GM19238 (cell line): ENCODE measurements at regions not wholly inside any gene's neighbourhood (a gene's known extent, or its start where the extent isn't known, plus 50 kb on each side); places are given as distances from the start of the nearest gene placed in this dataset.

Experiments
- DNase-seq: peaks from one replicate; pipeline ENCODE4 v3.0.0; 2011; ENCODE audit warnings: low spot score; ENCODE audit not compliant: insufficient read length

DNA sequence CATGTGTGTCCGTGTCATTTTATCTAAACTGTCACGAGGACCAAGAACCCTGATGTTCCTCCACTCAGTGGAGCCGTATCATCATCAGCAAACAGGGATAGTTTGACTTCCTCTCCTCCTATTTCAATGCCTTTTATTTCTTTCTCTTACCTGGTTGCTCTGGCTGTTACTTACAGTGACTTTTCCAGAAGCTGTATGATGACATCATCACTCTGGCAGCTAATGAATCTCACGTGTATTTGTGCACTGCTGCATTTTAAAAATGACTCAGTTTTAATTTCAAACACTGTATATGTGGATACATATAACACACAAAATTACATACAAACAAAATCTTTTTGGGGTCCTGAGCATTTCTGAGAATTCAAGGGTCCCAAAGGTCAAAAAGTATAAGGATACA is 481.4 kb downstream of the CDH2 start:
- no peak for DNase-seq

DNA sequence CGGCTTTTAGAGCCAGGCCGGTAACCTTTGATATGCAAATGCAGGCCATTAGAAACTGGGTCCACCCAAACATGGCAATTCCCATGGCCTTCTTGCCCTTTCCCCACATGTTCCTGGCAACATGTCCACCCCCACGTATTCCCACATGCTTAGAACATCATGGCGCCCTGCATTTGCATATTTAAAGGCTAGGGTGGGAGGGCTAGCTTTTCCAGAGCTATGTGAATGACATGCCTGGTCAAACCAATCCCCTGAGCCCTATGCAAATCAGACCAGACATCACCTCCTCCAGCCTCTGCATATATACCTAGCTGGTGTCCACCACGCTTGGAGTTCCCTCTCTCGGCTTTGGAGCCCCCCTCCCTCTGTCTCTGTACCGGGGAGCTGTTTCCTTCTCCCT is 481.9 kb downstream of the CDH2 start:
- no peak for DNase-seq

DNA sequence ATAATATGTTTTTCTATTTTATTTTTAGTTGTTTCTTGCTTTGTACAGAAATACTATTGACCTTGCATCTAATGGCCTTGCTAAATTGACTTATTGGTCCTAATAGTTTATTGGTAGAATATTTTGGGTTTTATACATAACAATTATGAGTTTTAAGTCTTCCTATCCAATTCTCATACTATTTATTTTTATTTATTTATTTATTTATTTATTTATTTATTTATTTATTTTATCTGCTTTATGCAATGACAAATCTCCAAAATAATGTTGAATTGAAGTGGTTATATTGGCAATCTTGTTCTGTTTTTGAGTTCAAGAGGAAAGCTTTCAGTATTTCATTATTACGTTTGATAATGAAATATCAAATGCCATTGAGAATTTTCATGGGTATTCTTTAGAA is 488.3 kb downstream of the CDH2 start:
- DNase-seq: no peak

DNA sequence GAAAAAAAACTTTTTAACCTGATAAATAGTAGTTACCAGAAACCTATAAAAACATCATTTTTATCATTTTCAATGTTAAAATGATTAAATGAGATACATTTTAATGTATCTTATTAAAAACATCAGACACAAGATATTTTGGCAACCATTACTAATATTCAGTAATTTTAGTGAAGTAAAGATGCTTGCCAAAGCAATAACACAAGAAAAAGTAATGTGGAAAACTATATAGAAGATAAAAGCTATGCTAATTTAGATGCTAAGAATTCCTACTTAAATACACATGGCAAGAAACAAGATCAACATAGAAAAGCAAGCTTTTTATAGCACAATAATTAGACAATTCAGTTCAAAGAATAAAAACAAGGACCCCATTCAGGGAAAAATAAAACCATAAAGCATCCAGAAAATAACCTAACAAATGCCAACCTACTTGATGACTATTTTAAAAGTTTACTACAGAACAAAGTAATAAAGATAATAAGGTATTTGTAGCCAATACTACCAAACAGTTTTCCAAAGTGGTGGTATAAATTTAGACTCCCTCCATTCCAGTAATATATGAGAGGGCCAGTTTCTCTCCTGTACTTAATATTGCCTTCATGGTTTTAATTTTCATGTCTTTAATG is 489.5 kb downstream of the CDH2 start:
- no peak for DNase-seq

DNA sequence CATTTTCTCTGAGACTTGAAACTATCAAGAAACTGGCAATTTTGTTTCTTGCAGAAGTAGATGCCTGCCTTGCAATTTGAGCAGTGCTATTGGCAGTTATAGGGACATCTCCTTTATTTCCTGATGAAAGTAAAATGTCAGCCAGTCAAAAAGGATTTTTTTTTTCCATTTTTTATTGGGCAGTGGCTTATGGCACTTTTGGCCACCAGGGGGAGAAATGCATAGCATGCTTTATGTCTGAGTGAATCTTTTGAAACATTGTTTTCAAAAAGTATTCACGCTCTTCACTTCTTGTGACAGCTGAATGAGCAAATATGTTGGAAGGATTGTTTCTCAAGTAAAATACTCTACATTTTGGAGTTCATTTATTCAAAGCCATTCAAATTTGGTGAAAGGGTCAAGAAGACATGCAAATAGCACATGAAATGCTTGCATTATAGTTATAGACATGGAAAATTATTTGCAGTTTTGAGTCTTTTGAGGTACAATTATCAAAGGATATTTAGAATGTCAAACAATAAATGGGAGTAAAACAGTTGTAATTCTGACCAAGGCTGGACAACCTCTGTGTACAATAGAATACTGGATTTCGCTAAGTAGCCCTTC is 491.0 kb downstream of the CDH2 start:
- no peak for DNase-seq

DNA sequence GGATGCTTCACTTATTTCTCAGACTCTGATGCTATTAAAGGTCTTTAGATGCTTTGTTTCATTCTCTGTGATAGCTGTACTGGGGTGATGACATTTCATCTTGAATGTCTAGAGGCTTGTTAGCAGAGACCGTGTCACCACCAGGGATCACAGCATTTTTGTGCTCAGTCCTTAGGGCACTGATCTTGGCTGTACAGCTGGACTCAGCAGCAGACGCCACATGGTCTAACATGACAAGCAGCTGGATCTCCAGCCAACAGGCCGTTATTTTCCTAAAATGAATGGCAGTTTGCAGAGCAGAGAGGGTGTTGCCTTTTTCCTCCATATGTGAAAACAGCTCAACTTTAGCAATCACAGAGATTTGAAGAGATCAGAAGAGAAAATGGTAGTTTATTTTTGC is 491.8 kb downstream of the CDH2 start:
- DNase-seq: no peak

DNA sequence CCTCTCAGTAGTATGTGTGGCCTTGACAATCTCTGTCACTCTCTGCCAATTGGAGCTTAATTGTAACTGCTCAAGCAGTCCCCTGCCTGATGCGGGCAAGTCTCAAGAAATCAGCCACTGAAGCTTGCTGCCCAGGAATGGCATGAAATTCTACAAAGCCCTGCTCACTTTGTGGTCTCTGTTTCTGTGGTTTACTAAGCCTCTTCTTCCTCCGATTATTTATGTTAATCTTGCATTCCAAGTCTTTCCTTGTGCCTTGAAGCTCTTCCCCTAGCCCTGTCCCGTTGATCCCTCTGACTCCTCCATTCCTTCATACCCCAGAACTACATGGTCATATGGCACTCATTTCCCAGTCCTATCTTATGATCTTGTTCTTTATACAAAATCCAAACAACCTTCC is 489.3 kb upstream of the CHST9 start:
- DNase-seq: no peak

DNA sequence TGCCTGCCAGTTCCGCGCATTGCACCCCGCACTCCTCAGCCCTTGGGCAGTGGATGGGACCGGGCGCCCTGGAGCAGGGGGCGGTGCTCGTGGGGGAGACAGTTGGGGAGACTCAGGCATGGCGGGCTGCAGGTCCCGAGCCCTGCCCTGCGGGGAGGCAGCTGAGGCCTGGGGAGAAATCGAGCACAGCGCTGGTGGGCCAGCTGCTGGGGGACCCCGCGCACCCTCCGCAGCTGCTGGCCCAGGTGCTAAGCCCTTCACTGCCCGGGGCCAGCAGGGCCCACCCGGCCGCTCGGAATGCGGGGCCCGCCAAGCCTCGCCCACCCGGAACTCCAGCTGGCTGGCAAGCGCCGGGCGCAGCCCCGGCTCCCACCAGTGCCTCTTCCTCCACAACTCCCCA is 488.8 kb upstream of the CHST9 start:
- DNase-seq: no peak

DNA sequence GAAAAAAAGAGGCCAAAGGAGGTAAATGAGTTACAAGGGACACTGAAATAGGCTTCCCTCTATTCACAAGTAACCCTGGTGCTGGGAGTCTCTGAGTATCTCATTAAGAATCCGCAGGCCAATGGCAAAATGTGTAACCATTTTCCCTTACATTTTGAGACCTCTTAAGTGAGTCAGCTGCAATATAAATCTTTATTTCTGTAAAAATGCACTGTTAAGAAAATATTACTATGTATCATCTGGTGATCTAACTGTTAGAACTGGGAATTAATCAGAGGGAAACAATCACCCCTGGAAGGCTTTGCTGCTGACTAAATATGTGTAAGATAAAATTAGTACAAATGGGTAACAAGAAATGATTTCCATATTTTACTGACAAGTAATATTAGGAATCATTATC is 483.1 kb upstream of the CHST9 start:
- no peak for DNase-seq

DNA sequence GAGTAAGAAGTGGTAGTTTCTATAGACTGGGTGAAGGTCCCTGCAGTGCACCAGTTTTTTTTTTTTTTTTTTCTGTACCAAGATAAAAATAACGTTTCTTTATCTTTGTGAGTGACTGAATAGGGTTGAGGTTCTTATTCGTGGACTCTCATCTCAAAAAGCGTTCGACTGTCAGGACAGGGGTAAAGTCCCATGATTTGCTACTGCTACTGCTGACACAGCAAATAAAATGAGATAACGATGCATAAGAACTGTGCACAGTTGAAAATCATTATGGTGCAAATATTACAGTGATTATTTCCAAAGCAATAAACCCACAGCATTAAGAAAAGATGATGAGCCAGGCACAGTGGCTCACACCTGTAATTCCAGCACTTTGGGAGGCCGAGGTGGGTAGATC is 482.0 kb upstream of the CHST9 start:
- no peak for DNase-seq

DNA sequence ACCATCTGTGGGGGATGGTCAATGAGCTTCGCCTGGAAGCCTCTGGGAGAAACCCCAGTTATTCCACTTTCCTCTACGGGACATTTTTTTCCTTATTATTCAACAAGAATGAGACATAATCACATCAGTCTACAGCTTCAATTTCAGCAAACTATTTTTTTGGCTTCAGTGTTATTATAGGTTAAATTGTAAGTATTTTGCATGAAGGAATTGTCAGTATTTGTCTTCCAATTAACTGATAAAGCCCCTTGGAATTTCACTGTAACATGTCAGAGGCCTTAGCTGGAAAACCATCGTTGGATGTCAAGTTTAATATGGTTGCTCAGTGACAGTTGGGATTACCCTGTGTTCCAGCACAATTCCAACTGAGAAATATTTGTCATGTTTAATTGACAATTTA is 480.9 kb upstream of the CHST9 start:
- no peak for DNase-seq

DNA sequence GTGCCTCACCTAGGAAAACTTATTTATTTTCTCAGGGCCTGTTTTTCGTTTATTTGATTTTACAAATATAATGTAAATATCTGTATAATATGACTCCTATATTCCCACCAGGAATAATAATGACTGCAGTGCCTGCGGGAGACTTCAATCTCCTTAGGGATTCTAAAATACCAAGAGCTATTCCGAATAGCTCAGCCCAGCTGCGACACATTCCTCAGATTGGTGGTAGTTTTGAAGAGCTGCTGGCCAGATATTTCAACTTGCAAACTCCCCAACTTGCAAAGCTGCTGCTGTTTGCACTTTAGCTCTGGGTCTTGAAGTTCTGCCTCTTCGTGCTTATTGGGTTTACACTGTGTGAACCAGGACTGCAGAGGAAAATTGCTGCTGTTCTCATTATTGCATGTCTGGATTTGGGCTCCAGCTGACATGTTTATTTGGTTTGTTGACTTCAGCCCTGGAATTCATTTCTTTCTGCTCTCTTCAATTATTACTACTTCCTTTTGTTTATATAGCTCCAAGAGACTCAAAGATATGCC is 480.2 kb upstream of the CHST9 start:
- no peak for DNase-seq

DNA sequence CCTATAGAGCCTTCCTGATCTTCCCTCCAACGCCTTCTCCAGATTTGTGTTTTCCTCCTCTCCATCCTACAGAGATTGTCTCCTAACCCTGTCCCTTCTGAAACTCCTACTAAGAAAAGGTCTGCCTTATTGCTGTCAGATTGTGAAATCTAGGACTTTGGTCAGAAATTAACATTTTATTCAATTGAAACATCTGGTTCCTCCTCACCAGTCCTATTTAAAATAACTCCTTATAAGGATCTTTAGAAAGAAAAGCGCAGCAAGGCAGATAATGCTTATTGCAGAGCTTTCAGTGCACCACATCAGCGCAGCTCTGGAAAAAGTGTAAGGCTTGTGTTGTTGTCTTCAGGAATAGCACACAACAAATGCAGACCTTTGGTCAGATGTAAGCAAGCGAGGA is 477.8 kb upstream of the CHST9 start:
- no peak for DNase-seq

DNA sequence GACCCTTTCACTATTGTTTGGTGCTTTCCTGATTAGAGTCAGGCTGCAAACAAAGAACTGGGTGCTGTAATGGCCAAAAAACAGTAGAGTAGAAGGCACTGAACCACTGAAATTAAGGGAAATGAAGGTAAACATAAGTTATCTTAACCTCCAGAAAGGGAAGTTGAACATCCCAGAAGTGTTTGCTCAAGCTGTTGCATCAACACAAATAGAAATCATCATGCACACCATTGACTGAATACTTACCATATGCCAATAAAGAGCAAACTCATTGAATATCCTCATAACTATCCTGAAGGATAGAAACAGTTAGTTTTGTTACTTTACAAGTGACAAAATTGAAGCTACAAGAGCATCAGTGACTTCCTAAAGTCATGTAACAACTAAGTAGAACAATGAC is 477.4 kb upstream of the CHST9 start:
- DNase-seq: no peak

DNA sequence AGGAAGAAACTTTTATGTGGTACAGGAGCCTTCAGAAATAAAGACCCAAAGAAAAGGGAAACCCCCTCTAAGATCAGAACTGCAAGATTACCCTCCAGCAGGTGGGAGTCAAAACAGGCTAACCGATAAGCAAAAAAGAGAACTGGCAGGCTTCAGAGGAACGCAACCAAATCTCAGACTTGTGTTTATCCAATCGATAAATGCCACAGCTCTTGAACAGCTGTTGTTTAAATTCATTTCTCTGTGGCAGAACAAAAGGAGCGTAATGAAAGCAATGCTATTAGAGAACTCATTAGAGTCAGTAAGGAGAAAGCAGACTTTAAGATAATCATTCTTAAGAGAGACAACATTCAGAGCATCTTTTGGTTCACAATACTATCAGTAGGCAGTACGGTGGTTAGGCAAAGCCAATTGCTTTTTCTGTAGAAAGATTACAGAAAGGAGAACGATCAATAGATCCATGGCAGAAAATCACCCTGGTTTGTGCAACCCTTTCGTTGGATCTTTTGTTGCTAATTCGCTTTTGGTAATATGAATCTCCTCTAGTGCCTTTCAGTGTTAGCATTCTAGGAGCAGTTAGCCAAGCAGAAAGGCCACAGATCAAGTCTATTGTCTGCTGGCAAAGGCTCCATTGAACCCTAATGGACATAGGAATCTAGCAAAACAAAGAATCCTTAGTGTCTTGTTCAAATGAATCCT is 476.4 kb upstream of the CHST9 start:
- no peak for DNase-seq

DNA sequence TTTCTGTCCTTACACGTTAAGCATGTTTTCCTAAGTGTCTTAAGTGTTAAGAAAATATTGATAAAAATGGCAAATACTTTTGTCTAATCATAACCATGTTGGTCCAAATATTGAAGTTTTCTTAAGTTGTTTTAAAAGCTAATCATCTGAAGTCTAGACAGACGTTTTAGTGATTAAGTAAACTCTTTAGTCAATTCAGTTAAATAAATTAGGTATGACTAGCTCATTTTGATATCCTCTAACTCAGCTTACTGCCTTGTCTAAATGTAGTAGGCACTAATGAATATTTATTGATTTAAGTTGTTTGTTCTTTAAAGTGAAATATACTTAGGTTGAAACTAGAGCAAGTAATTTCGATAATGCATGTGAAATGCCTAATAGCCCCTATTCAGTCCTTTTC is 471.8 kb upstream of the CHST9 start:
- DNase-seq: no peak

DNA sequence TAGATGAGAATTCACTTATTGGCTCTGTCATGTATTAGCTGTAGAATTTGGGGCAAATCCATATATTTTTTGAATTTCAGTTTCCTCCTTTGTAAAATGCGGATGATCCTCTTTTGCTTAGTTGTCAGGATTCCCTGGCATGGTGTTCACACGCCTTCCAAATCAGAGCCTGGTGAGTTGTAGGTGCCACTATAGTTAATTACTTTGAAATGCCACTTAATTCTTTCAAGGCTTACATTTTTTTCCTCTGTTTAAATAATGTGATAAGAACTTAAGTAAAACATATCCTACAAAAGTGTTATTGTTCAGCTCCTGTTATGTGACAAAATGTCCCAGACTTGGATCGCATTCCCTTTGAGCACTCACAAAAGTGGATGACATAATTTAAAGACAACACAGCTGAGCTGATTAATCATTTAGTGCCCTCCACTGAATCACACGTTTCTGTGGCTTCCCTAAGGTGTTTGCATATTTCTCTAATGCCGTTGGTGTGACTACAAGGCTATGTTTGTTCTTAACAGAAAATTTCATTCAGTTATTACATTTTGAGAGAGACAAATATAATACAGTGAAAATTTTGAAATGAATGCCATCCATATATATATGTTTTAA is 471.2 kb upstream of the CHST9 start:
- no peak for DNase-seq

DNA sequence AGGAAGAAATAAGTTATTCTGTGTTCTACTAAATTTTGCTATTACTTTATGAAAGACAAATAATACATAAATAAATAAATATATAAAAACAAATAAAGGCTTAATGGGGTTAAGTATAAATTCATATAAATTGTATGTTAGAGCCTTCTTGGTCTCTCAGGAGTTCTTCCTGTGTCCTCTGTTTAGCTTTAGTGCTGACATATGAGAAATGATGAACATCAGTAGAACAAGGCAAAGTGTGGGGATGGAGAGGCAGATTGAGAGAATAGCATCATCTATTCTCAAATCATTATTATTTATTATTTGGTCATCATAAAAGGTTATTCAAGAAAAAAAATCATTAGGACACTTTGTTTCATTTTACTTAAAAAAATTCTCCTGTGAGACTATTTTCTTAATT is 468.1 kb upstream of the CHST9 start:
- no peak for DNase-seq

DNA sequence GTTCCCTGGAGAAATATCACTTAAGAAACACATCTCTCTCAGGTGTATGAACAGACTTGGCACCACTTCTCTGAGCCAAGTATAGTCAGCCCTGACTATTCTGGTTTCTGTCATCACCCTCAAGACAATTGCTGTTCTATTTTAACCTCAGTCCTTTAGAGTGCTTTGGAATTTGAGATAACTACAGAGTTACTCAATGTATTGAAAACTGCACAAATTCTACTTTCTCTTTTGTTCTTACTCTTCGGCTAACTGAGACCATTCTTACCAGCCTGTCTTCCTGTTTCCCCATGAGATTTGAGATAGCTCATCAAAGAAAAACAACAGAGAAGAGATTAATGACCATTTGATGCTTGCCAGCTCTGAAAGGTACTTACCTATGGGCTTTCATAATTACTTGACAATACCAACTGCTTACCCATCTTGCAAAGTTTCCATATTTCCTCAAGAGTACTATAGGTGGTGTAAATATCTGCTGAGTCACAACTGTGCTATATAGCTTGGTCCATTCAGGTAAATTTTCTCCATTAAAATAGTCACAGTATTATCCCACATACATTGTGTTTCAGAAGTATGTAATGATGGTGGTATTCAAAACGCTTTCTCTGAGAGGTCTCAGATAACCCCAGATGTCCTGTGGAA is 467.5 kb upstream of the CHST9 start:
- no peak for DNase-seq

DNA sequence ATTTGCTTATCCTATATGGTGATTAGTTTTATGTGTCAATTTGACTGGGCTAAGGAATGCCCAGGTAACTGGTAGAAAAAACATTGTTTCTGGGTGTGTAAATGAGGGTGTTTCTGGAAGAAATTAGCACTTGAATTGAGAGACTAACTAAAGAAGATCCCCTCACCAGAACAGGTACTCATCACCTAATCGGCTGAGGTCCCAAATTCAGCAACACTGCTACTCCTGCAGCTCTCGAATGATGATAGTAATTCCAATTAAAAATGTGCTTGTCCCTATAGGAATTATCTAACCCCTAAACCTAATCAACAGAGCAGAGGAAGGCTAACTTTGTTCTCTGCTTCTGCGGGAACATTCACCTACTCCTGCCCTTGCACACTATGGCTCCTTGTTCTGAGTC is 464.5 kb upstream of the CHST9 start:
- no peak for DNase-seq

DNA sequence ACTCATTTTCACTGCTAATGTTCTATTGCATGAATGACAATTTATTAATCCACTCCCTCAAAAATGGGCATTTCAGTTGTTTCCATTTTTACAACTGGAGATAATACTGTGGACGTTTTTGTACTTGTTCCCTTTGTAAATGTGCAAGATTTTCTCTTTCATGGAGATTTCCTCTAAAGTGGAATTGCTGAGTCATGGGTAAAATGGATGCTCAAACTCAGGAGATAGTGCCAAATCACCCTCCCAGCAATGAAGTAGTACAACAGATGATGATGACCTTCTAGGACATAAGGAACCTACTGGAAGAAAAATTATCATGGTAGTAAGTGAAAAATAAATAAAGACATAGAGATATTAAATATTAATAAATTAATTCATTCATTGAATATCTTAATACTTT is 460.8 kb upstream of the CHST9 start:
- DNase-seq: no peak

DNA sequence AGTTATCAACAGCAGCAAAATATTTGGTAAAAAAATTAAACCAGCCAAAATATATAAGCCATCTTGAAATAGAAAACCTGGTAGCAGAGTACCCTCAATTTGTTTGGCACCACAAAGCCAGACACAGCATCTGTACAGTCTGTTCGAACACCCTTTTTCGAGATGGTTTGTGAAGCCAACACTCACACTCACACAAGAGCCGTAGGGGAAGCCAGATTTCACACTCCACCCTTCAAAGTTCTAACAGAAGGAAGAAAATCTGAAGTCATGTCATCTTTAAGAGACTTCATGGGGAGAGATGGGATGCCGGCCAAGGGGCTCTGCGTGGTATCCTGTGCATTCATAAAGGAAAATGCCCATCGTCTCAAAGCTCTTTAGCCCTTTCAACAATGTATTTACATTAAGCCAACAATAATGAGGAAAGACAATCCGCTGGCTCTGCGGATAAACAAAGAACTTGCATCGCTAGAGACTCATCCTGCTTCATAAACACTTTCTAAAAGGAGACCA is 451.5 kb upstream of the CHST9 start:
- DNase-seq: no peak
